ENCODE measurements at regions not wholly inside any gene's neighbourhood (a gene's known extent, or its start where the extent isn't known, plus 50 kb on each side); places are given as distances from the start of the nearest gene placed in this dataset.
A peak's percentile ranks its signal among the peaks of the same experiment; 100 is the strongest.

DNA sequence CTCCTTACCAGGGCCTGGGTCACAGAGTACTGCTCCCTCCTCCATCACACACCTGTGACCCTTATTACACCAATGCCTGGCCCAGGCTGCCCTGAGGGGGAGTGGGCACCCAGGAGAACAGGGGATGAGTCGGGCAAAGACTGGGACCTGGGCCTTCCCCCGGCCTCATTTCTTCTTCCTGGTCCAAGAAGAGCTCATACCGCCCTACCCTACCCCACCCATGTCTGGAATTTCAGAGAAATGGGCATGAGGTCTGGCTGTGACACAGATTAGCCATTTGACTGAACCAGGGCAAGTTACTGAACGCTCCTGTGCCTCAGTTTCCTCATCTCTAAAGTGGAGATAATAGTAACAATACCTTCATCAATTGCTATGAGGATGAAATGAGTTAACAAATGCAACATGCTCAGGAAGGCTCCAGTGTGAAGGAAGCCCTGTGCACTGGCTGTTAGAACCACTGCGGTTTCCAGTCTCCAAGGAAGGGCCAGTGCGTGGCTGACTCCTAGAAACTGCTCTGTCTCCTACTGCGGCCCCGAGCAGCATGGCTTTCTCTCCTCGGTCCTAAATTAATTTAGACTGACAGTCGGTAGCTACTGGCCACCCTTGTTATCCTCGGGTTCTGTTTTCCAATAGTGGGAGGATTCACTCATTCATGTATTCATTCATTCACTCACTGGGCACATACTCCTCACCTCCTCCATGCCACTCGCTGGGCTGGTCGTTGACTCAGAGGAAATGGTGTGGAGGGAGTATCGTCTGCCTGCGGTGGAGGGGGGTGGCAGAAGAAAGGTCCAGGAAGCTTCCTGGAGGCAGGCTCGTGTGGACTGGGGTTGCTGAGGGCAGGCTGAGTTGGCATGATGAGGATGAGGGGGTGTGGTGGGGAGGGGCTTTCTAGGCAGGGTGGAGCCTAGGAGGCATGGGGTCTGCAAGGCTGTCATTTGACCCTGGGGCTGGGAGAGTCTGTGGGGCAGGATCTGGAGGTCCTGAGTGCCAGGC, 175.6 kb downstream of the GLI2 start:
- Histone ChIP-seq H3K4me1 (peaks cover 46% of the 10 kb centered on the region), H3K27me3 (ENCODE audit: low read depth) (peaks cover 3% of the 10 kb centered on the region), H3K36me3 (no peaks in the 10 kb centered on the region), H3K9me3 (replicated peaks) (no peaks in the 10 kb centered on the region), H3K27ac (replicated peaks) (peak overlapping the region; percentile 72), H3K4me3 (no peak overlapping the region)
- DNase-seq, result no peak
- intact Hi-C loops (cut with micrococcal nuclease), result no loop called here
- TF ChIP-seq, protein P1, sequence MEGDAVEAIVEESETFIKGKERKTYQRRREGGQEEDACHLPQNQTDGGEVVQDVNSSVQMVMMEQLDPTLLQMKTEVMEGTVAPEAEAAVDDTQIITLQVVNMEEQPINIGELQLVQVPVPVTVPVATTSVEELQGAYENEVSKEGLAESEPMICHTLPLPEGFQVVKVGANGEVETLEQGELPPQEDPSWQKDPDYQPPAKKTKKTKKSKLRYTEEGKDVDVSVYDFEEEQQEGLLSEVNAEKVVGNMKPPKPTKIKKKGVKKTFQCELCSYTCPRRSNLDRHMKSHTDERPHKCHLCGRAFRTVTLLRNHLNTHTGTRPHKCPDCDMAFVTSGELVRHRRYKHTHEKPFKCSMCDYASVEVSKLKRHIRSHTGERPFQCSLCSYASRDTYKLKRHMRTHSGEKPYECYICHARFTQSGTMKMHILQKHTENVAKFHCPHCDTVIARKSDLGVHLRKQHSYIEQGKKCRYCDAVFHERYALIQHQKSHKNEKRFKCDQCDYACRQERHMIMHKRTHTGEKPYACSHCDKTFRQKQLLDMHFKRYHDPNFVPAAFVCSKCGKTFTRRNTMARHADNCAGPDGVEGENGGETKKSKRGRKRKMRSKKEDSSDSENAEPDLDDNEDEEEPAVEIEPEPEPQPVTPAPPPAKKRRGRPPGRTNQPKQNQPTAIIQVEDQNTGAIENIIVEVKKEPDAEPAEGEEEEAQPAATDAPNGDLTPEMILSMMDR (IDR thresholded peaks at IDR 0.05; ENCODE audit: borderline replicate concordance), result no peak

DNA sequence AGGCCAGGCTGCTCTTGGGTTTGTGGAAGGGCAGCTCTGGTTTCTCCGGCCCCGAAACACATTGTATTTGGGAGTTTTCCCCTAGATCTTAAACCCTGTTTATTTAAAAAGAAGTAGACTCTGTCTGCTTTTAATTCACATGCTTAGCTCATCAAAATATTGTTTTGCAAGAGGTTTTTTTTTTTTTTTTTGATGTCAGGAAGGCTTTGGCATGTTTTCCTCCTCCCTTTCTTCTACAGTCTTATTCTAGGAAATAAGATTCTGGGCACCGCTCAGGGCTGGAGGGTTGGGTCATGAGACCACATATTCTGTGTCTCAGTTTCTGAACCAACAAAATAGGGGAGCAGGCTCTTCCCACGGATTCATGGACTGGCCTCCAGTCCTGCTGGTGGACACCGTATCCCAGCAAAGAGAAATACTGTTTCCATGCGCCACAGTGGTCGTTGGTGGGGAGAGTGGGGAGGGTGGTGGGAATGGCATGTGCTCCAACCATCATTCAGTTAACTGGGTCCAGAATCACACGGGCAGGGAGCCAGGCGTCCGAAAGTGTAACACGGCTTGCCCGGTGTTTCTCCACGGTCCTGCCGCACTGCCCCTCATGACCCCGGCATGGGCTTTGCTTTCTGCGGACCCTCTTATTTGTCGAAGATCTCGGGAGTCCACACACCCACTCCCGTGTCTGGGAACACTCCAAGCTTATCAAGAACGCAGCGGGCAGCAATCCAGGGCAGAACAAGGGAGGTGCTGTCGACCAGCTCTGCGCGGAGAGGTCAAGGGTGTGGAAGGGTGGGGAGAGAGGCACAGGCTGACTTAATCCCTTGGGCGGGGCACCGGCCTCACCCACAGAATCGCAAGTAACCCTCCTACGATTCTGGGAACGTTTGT, 176.7 kb downstream of the GLI2 start:
- DNase-seq, result peak; percentile 69
- H3K4me1 ChIP-seq, result peaks cover 47% of the 10 kb centered on the region
- no peaks in the 10 kb centered on the region for H3K27me3 ChIP-seq (ENCODE audit: low read depth)
- peak overlapping the region; percentile 72 for H3K27ac ChIP-seq (replicated peaks)
- H3K36me3 ChIP-seq, result no peaks in the 10 kb centered on the region
- peak overlapping the region; percentile 37 for H3K4me3 ChIP-seq
- intact Hi-C loops (cut with micrococcal nuclease), result no loop called here
- TF ChIP-seq, protein P1 (IDR thresholded peaks at IDR 0.05; ENCODE audit: borderline replicate concordance), result no peak
- H3K9me3 ChIP-seq (replicated peaks), result no peaks in the 10 kb centered on the region

DNA sequence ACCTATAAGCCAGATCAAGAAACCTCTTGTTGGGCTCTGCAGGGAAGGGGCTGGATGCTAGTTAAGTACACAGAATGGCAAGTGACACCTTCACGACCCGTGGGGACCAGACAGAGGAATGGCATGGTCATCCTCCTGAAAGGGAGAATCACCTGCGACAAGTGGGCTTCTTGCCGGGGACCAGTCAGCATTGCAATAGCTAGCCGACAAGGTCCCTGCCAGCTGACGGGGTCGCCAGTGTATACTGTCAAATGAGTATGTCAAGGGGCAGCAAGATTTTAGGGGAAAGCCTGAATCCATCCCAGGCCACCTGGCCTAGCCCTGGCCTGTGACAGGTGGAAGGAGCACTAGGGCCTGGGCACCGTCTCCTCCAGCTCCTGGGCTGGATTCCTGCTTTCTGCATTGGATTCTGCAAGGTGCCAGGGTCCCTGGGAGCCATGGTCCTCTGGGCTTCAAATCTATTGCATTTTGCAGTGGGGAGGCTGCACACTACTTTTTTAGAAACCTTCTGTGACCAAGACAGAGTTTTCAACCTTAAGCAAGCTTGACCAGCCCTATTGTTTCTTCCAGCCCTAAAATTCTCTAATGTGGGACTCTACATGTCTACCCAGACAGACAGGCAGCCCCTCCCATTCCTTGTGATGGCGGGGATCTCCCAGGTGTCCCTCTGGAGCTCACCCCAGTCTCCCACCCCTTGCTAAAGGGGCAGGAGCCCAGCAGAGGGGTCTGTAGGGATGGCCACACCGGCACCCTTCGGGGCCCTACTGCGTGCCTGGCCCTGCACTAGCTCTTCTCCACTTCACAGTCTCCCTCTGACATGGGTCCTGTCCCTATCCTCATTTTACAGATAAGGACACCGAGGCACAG, 178.5 kb downstream of the GLI2 start:
- no peaks in the 10 kb centered on the region for H3K9me3 ChIP-seq (replicated peaks)

DNA sequence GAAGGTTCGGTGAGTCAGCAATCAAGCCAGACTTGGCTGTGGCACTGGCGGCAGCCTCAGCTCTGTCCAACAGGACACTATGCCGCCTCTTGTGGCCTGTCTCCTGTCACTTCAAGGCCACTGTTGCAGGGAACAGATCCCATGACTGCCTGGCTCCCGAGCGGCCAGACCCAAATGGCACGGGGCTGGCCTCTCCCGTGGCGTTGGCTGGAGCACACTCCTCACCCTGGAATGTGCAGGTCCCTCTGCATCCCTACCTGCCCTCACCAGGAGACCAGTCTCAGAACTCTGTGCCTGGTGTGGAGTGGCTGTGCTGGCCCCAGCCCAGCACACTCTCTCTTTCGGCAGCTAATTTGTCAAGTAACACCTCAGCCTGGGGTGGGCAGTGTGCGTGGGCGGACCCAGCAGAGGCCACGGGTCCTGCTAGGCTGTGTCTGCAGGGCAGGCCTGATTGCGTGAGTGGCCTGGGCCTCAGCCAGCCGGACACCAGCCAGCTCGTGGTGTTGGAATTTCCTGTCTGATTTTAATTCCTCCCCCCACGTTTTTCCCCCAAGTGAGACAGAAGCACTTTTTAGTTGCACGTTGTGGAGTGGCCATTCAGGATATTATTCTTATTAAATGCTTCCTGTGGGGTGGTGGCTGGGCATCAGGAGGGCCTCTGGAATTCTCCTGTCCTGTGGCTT, 179.3 kb downstream of the GLI2 start:
- Histone ChIP-seq H3K27ac (replicated peaks) (peak overlapping the region; percentile 83), H3K36me3 (no peaks in the 10 kb centered on the region), H3K4me1 (peaks cover 54% of the 10 kb centered on the region), H3K27me3 (ENCODE audit: low read depth) (no peaks in the 10 kb centered on the region), H3K4me3 (no peak overlapping the region), H3K9me3 (replicated peaks) (no peaks in the 10 kb centered on the region)
- TF ChIP-seq, protein P1 (IDR thresholded peaks at IDR 0.05; ENCODE audit: borderline replicate concordance), result peak; percentile 41
- intact Hi-C loops (cut with micrococcal nuclease), result no loop called here
- DNase-seq, result peak; percentile 86

More for the DNA sequence above, 178.5 kb downstream of the GLI2 start:
- H3K36me3 ChIP-seq, result no peaks in the 10 kb centered on the region
- H3K4me1 ChIP-seq, result peaks cover 47% of the 10 kb centered on the region
- H3K27ac ChIP-seq (replicated peaks), result peak overlapping the region; percentile 83
- no peak for DNase-seq
- H3K4me3 ChIP-seq, result no peak overlapping the region
- intact Hi-C loops (cut with micrococcal nuclease), result no loop called here
- no peaks in the 10 kb centered on the region for H3K27me3 ChIP-seq (ENCODE audit: low read depth)
- TF ChIP-seq, protein P1 (IDR thresholded peaks at IDR 0.05; ENCODE audit: borderline replicate concordance), result no peak

Data from left ventricle myocardium inferior (tissue), 1 donor.